GM19035 (cell line): ENCODE measurements at regions not wholly inside any gene's neighbourhood (a gene's known extent, or its start where the extent isn't known, plus 50 kb on each side); places are given as distances from the start of the nearest gene placed in this dataset.
"Not testable (repeated sequence)": the region's sequence is repeated elsewhere in the genome, so short reads cannot be mapped to it uniquely, and the experiment has no call there.

ENCODE experiments used
- ATAC-seq: cut with Tn5 transposase; IDR thresholded peaks from one replicate; pipeline ENCODE4 v1.9.1; 2021; ENCODE audit not compliant: unreplicated experiment

DNA sequence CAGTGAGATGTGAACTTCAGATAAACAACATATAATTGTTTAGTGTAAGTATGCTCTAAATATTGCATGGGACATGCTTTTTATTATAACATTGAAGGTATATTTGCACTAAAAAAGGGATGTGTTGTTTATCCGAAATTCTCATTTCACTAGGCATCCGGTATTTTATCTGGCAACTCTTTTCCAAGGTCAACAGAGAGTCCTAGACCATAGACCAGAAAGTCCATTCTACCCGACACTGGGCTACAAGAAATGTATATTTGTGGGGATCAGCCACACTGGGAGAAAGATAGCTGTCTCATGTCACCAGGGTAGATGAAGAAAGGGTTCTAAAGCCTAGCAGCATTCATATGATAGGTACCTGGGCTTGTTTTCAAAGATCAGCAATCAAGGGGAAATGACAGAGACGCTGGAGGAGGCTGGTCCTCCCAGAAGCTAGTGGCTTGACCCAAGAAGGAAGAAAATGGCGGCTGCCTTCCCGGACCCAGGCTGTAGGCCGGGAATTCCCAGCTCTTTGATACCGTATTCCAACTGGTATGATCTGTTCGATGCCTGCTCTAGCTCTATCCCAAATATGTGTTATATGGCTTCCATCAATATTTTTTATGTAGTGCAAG is 161.1 kb upstream of the IRF2BP2 start:
- ATAC-seq = no peak

DNA sequence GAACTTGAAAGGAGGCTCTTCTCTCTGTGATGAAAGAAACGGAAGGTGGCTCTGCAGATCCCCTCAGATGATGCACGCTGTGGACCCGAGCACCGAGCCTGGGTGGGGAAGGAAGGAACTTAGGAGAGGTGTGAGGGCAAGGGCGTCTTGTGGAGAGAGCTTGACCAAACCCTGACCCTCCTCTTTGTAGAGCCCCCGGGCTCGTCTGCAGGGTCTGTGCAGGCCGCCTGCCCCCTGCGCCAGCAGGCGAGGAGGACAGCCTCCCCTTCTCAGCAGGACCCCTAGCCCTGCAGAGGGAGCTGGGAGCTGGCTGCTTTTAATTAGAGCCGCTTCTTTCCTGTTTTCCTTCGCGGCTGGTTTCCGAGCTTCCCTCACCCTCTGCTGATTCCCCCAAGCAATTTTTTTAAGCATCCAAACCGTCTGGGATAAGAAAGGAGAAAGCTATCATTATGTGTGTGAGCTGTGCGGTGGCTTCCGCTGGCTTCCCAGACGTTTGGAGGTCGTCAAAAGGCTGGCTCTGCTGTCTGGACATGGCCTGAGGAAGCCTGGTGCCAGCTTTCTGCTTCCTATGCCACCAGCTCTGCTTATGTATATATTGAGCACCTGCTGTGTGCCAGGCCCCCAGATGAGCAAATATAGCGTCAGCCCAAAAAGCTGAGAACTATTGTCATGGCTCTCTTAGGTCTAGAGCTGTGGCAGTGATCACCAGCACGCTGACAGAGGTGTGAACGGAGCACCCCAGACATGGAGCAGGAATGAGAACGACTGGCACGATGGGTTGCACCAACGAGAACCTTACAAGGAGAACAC is 160.2 kb upstream of the IRF2BP2 start:
- ATAC-seq = no peak

DNA sequence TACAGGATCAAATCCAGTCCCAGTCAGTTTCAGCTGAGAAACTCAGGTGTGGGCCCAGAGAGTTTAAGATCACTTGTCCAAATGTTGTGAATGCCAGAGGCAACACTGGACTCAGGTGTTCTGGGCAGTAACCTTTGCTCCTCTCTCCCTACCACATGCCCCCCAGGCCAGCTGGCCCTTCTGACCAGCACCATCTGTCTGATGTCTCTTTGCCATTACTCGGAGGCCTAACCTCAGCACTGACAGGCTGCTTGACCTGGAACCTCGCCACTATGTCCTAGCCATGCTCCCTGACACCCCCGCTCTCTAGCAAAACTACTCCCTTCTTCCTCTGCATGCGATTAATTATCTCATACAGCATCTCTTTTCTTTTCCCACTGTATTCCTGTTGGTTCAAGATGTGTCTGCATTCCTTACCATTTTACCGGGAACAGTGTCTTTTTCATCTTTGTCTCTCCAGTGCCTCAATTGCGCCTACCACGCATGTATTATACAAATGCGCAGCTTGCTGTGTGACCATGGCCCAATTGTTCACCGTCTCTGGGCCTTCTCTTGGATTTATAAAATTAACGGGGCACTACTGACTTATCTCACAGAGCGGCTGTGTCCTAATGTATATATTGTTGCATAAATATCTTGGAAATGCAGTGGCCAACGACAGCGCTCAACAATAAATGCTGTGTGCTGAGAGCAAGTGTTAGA is 159.5 kb upstream of the IRF2BP2 start:
- no peak for ATAC-seq

DNA sequence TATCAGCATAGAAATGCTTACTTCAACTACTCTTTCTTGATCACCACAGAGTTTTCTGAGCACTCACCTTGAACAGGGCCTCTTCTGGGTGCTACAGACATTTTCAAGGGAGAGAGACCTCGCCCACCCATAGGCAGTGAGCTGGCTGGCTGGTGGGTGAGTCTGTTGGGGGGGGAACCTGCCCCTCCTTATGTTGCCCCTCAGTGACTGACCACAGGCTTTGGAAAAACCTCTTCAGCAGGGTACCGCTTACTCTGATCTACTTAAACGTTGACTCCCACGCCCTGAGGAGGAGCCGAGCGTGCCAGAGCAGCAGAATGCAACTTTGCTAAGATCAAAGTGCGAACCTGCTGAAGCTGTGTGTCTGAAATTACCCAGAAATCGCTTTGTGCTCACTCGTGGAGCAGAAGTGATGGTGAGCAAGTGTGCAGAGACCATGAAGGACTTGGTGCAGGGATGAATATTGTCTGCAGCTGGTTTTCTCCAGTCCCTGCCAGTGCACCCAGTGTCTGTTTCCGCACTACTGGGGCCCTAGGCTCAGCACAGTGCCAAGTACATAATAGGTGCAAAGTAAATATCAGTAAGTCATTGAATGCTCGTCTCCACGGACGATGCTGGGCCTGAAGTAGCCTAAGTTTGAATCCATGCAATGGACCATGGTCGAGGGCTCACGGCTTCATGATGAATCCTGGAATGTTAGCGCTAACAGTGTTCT is 158.7 kb upstream of the IRF2BP2 start:
- no peak for ATAC-seq

DNA sequence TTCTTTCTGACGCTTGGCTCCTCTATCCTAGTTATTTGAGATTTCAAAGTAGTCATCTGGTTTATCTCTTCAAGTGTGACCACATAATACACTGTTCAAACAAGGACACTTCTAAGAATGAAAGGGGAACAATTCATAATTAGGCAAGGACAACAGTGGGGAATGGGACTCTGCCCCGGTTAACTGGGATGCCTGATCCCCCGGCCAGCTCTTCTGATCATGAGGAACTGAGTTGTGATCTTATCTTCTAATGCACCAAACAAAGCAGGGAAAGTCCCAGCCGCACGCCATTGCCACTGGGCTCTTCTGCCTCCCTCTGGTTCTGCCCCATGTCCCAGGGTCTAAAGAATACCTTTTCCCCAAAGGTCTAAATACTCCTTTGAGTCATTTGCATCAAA is 158.2 kb upstream of the IRF2BP2 start:
- no peak for ATAC-seq

DNA sequence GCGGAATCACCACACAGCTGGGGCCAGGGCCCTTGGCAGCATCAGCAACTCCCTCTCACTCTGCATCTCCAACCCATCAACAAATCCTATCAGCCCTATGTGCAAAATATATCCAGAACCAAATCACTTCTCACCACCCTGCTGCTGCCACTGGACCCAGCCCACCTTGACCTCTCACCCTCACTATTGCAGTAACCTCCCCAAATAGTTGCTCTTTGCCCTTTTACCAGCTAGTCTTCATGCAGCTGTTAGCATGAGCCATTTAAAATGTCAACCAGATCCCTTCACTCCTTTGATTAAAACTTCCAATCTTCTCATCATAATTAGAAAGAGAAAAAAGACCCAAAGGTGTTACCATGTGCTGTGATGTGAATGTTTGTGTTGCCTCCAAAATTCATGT is 155.7 kb upstream of the IRF2BP2 start:
- ATAC-seq = no peak

DNA sequence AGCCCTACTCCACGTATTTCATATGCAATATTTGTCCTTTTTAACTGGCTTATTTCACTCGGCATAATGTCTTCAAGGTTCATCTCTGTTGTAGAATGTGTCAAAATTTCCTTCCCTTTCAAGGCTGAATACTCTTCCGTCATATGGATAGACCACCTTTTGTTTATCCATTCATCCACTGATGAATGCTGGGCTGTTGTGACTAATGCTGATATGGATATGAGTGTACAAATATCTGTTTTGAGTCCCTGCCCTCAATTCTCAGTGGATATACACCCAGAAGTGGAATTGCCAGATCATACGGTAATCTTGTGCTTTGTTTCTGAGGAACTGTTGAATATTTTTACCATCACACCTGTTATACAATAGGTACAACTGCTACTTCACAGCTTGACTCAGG is 155.2 kb upstream of the IRF2BP2 start:
- ATAC-seq = no peak

DNA sequence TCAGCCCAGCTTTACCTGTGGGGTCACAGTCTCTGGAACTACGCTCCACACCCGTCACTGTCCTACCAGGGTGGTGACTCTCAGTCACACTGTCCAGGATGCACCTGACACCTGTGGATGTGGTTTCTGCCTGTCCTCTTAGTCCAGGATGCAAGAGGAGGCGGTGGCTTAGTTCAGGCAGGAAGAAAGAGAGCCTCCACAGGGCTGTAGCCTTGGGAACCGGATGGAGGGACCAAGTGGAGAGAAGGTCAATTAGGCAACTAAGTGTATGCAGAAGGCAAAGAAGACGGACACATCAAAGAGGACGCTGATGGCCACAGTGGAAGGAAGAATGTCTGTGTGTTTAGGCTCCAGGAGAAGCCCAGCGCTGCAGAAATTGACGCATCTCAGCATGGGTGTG is 153.9 kb upstream of the IRF2BP2 start:
- ATAC-seq = no peak

DNA sequence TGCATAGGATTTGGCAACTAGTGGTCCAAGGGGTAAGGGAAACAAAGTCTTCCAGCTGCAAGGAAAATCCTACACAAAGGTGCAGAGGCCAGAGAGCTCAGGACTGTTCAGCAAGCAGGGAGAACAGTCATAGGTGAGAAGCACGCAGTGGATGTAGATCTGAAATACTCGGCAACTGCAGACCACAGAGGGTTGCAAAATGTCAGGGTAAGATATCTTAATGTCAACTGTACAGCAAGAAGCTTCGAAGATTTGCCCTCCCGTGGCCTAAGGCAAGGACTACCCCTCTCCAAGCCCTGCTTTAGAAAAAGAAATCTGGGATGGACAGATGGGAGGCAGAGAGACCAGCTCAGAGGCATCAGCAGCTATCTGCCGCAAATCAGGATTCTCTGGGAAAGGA is 153.4 kb upstream of the IRF2BP2 start:
- no peak for ATAC-seq

DNA sequence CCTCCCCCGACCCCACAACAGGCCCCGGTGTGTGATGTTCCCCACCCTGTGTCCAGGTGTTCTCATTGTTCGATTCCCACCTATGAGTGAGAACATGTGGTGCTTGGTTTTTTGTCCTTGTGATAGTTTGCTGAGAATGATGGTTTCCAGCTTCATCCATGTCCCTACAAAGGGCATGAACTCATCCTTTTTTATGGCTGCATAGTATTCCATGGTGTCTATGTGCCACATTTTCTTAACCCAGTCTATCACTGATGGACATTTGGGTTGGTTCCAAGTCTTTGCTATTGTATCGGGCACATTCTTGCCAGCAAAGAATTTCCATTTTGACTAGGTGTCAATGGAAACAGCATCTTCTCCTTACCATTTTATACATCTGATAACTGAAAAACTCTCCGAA is 152.1 kb upstream of the IRF2BP2 start:
- not testable (repeated sequence) for ATAC-seq

DNA sequence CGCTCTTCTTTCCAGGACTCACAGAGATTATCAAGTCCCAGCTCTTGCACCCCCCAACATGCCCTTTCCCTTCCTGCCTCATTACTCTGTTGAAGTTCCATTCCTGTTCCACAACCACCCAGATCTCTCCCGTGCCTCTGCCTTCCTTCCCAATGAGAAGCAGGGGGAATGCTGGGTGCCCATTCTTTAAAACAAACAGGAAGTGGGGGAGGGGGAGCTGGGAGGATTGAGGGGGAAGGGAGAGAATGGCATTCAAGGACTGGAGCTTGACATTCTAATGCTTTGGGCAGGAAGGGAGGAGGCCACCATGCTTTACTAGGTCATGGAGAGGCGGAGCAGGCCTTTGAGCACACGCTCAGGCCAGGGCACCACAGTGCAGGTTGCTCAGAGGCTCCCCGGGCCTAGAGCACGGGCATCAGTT is 150.3 kb upstream of the IRF2BP2 start:
- ATAC-seq = no peak

DNA sequence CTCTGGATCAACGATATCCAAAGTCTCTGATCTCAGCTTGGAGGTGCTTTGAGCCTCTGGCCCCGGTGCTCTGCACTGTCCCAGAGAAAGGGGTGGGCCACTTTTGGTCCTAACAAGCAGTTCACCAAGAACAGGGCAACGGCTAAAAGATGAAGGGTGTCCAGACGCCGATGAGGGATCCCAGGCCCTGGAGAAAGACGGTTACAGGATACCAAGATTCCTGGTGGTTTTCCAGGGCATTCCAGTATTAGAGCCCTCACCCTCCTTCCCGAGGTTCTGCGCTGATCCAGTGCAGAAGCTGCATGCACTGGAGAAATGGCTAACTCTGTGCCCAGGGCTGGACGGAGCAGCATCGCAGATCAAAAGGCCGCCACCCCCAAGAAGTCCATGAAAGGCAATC is 149.9 kb upstream of the IRF2BP2 start:
- no peak for ATAC-seq

DNA sequence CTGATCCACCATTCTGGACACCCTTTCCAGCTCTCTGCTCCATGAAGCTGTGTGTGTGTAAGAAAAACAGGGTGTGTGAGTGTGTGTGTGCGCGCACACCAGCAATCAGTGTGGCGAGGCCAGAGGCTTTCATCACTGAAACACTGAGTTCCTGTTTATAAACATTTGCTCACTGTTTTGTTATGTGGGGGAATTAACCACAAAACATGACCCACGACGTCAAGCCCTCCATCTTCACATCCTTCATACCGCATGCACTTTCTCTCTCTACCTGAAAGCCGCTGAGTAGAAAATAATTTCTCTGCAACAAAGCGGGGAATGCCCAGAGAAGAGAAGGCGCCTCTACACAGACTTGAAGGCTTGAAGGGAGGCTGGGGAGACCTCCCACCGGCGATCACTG is 148.9 kb upstream of the IRF2BP2 start:
- ATAC-seq = no peak

DNA sequence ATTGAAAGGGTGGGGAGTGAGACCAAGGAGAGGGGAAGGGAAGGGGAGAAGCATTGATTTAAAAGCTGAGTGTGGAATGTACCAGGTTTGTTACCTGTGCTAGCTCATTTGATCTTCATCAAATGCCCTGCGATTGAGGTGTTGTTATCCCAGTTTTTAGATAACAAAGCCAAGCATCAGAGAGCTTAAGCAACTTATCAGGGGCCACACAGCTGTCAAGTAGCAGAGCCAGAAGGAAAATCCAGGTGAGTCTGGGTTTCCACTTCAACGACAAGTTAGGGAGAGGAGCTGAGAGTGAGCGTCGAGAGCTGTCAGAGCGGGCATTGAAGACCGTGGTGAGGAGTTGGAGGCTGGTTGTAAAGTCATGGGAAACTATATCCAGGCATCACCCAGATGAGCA is 146.9 kb upstream of the IRF2BP2 start:
- no peak for ATAC-seq

DNA sequence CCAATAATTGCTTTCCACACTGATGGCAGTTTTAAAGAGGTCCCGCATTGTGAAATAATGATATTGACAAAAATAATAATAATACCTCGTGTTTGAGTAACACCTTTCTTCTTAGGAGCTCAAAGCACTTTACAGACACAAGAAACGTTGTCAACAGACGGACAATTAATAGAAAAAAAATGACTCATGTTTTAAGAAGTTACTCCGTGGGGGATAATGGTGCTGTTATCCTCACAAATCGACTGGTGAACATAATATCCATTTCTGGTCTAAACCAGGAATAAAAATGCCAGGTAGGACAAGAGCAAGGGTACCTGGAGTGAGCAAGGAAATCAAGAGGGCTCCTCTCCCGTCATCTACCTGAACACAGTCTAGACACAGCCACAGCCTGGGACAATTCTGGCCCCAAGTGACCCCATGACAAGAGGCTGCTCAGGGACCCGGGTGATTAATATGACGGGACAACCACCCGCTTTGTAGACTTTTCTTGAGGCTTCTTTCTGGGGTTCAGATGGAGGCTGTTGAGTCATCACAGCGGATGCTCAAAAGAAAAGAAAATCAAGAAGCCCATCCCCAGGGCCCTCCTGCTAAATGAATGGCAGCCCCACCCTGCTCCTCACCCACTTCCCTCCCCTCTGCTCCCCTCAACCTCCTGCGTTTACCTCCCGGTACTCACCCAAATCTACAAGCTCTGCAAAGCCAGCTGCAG is 146.2 kb upstream of the IRF2BP2 start:
- ATAC-seq = no peak

DNA sequence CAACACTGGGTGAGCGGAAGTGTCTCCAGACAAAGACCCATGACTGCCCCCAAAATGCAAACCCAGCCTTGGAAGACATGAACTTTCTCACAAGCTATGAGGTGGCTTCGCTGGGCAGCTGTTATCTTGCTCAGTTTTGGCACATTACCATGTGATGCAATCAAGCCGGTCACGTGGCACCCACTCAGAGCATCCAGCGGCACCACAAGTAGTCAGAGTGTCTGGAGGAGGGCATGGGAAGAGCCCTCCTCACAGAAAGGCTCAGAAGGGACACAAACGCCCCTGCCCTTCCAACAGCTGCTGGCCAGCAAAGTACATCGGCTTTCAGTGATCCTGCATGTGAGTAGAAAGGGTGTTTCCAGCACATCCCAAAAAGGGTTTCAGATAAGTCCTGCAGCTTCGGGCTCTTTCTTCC is 145.5 kb upstream of the IRF2BP2 start:
- no peak for ATAC-seq

DNA sequence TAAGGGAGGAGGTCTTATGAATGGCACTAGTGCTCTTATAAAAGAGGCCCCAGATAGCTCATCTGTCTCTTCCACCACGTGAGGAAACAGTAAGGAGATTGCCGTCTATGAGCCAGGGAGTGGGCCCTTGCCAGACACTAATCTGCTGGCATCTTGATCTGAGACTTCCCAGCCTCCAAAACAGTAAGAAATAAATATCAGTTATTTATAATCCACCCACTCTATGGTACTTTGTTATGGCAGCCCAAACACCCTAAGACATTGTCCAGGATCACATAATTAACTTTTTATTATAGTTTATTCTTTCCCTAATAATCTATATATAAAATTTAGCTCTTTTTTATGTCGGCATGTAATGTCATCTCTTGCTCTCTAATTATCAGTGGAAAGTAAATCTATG is 144.0 kb upstream of the IRF2BP2 start:
- no peak for ATAC-seq

DNA sequence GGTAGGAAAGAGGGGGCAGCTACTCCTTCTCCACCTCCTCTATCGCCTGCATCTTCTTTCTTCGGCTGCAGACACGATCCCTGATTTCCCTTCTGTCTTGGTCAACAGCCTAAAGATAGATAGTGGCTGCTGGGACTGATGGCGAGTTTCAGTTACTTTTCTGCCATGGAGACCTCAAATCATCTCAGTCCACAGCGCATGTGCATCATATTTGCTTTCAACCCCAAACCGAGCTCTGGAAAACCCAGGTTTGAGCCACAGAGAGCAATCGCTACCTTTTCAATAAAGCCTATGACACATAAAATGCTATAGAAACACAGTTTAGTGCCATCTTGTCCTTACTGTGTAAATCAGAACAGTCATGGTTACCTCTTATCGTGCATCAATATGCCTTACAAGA is 142.9 kb upstream of the IRF2BP2 start:
- ATAC-seq = no peak

DNA sequence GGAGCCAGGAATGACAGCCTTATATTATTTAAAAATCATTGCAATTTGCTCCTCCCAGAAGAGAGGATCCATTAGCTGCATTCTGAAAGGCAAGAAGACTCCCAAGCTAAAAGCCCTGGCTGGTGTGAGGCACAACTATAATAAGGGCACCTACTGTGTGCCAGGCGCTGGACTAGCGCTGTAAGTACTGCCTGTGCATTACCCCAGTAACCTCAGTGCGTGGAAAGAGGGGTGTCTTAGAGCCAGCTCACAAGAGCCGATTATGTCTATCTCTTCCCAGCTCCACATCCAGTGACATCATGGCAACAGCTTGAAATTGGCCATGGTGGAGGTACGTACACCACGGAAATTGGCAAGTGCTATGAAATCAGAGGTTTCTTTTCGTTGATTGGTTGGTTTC is 141.7 kb upstream of the IRF2BP2 start:
- no peak for ATAC-seq

DNA sequence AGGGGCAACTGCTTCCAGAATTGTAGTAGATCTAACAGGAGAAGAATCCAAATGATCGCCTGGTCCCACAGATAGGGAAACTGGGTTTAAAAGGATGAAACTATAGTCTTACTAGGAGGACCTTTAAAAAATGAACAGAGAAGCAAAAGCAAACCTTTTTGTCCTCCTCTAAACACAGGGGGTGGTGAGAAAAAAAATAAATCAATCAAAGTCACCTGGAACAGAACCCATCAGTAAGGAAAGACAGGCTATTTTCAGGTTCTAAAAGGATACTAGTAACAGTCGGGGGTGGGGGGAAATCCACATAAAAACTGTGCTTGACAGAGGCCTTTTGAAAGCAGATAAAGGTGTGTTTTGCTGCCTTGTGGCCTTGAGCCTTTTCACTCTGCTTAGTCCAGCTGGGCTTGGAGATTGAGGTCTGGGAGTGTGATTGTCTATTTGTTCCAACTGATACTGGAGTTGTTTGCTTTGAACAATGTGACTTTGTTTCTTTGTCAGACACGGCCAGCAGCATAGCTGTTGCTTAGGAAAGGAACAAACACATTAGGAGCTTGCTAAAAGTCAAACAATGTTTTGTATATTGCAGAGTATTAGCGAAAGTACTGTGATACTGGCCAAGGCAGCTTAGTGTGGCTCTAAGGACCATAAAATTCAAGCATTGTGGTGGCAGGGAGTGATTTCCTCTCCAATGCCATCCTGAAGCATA is 141.1 kb upstream of the IRF2BP2 start:
- ATAC-seq = no peak
